H1 (cell line): ENCODE measurements at regions not wholly inside any gene's neighbourhood (a gene's known extent, or its start where the extent isn't known, plus 50 kb on each side); places are given as distances from the start of the nearest gene placed in this dataset.

ENCODE experiments used
- CEBPB ChIP-seq: IDR thresholded peaks from 2 replicates; pipeline ENCODE4 v1.6.1; 2012; ENCODE audit warnings: low read depth, low read length
- CREB1 ChIP-seq: IDR thresholded peaks from 2 replicates; pipeline ENCODE4 v1.6.1; 2012; ENCODE audit warnings: inconsistent platforms
- KDM1A ChIP-seq: fragments of 200-600, 300-600 bp; sonication (generic); IDR thresholded peaks from 2 replicates; pipeline ENCODE4 v1.7.1; 2016; ENCODE audit warnings: mild to moderate bottlenecking, low read length, borderline replicate concordance
- MAX ChIP-seq: IDR thresholded peaks from 2 replicates; pipeline ENCODE4 v1.6.1; 2012; ENCODE audit warnings: inconsistent platforms
- RXRA ChIP-seq: IDR thresholded peaks from 2 replicates; pipeline ENCODE4 v1.6.1; 2011; ENCODE audit warnings: low read depth, mild to moderate bottlenecking, low read length, moderate library complexity; ENCODE audit not compliant: insufficient read depth
- SP1 ChIP-seq: IDR thresholded peaks from 2 replicates; pipeline ENCODE4 v1.6.1; 2011; ENCODE audit warnings: low read depth, low read length
- SP2 ChIP-seq: IDR thresholded peaks from 2 replicates; pipeline ENCODE4 v1.6.1; 2012; ENCODE audit warnings: mild to moderate bottlenecking, low read length, inconsistent platforms

- TF ChIP-seq RXRA (no peak), SP2 (no peak), SP1 (no peak), KDM1A (no peak), CREB1 (no peak), CEBPB (no peak), MAX (no peak)
Observed at GRCh38 chr4:123709336-123709735, 312.7 kb downstream of the SPRY1 start (continued).
